T-cell (primary cell): ENCODE measurements at regions not wholly inside any gene's neighbourhood (a gene's known extent, or its start where the extent isn't known, plus 50 kb on each side); places are given as distances from the start of the nearest gene placed in this dataset.

Experiments
- ATAC-seq, 4 experiments: fragments of 200-7000 bp in 3 of 4; fragments of 150-1000 bp in 1 of 4; cut with Tn5 transposase; replicated peaks in 1 of 4; 1 replicate in 3 of 4; 2 replicates in 1 of 4; pipeline ENCODE4 v1.10.0; 2021; ENCODE audit warnings: moderate library complexity in 3 of 4, mild to moderate bottlenecking in 2 of 4, moderate number of reproducible peaks in 1 of 4
- CTCF ChIA-PET, 2 donors: fragments of 300-600 bp; sonication (Branson Sonifier 250); formaldehyde crosslinking; loops; one replicate each; lab custom pipeline; 2022; ENCODE audit warnings: antibody characterized with exemption in 2 of 2; lab: Charles Lee
- POLR2A ChIA-PET, 2 donors: fragments of 300-600 bp; sonication (Branson Sonifier 250); formaldehyde crosslinking; loops; one replicate each; lab custom pipeline; 2022; ENCODE audit warnings: antibody characterized with exemption in 2 of 2; lab: Charles Lee
- DNase-seq, 35 experiments: peaks; one replicate each; pipeline versions ENCODE4 v3.0.0 to v3.0.0-alpha.2; 2013 to 2023
- H3K27ac ChIP-seq: one replicate; pipeline ENCODE4 v1.5.1; 2013; ENCODE audit warnings: low read length
- H3K27me3 ChIP-seq, 2 experiments: replicated peaks in 1 of 2; 1 replicate in 1 of 2; 2 replicates in 1 of 2; pipeline versions ENCODE4 v1.6.1 to v1.7.0; 2013; ENCODE audit warnings: low read length in 1 of 2, mixed read lengths in 1 of 2; ENCODE audit not compliant: control insufficient read depth in 2 of 2, insufficient read depth in 2 of 2; ENCODE audit errors: extremely low read depth in 1 of 2
- H3K36me3 ChIP-seq, 2 donors: 1 replicate in 1 of 2; 2 replicates in 1 of 2; pipeline versions ENCODE4 v1.6.1 to v1.7.0; 2013; ENCODE audit warnings: low read length in 1 of 2; ENCODE audit not compliant: control insufficient read depth in 2 of 2, insufficient read depth in 1 of 2; ENCODE audit errors: extremely low read depth in 1 of 2
- H3K4me1 ChIP-seq, 2 experiments: 1 replicate in 1 of 2; 2 replicates in 1 of 2; pipeline versions ENCODE4 v1.6.1 to v1.7.0; 2013; ENCODE audit warnings: low read length in 2 of 2, mixed read lengths in 1 of 2; ENCODE audit not compliant: insufficient read depth in 2 of 2, control insufficient read depth in 1 of 2; ENCODE audit errors: extremely low read depth in 1 of 2
- H3K4me3 ChIP-seq, 2 donors: 1 replicate in 1 of 2; 2 replicates in 1 of 2; pipeline versions ENCODE4 v1.5.1 to v1.7.0; 2013; ENCODE audit warnings: mild to moderate bottlenecking in 2 of 2, low read length in 1 of 2, moderate library complexity in 1 of 2; ENCODE audit not compliant: control insufficient read depth in 1 of 2; ENCODE audit errors: extremely low read depth in 1 of 2
- H3K9me3 ChIP-seq: 2 replicates; pipeline ENCODE4 v1.7.0; 2013
- H3K27ac Mint-ChIP-seq, 2 donors: one replicate each; pipeline ENCODE4 v1.8.0; 2020 to 2021; ENCODE audit warnings: mild to moderate bottlenecking in 2 of 2, mixed read lengths in 2 of 2
- H3K27me3 Mint-ChIP-seq, 2 donors: one replicate each; pipeline ENCODE4 v1.8.0; 2021 to 2022; ENCODE audit warnings: mixed read lengths in 2 of 2
- H3K36me3 Mint-ChIP-seq: one replicate; pipeline ENCODE4 v1.8.0; 2021; ENCODE audit warnings: mixed read lengths
- H3K4me1 Mint-ChIP-seq, 3 donors: one replicate each; pipeline ENCODE4 v1.8.0; 2020 to 2022; ENCODE audit warnings: mixed read lengths in 3 of 3, mild to moderate bottlenecking in 1 of 3
- H3K4me3 Mint-ChIP-seq, 3 donors: one replicate each; pipeline ENCODE4 v1.8.0; 2020 to 2022; ENCODE audit warnings: mild to moderate bottlenecking in 3 of 3, mixed read lengths in 3 of 3, moderate library complexity in 3 of 3
- H3K9me3 Mint-ChIP-seq, 3 donors: one replicate each; pipeline ENCODE4 v1.8.0; 2020 to 2022; ENCODE audit warnings: mixed read lengths in 3 of 3
- WGBS: methylation state at CpG from one replicate; pipeline ENCODE4 v1.1.5; 2013; ENCODE audit warnings: missing lambda C conversion rate; ENCODE audit not compliant: insufficient coverage; 5-methylcytosine and 5-hydroxymethylcytosine counted together

DNA sequence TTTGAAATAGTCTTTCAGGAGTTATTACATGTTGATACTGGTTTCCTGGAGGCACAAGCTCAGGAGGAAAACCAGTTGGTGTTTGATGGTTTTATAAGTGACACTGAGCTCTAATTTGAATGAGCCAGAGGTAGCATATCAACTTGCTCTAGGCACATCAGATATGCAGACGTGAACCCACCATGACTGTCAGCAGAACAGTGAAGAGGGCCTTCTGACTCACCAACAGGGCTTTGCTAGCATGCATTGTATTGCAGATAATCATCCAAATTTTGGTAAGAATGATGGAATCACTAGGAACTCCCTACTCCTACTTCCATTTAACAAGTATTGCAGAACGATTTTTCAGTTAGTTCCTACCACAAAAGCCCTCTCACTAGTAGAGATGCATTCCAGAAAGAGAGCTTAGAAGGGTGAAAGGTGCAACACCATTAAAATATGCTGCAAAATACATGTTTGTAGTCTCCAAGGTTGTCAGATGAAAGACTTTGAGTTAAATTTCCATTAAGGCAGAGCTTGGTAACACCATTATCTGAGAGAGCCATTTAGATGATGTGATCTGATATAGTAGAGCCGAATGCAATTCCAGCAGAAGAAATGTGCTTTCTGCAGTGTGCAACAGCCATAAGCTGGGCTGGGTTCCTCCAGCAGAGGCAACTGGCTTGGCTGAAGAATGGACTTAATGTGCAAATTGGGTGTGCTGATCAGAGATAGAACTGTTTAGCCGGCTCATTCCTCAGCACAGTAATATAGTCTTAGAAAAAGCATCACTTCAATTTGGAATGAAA lies 968.7 kb upstream of the ADGRB3 start:
- no peak overlapping the region for H3K27ac ChIP-seq
- ChIA-PET CTCF (no interaction called here), POLR2A (no interaction called here)
- H3K4me1 Mint-ChIP-seq: no peaks in the 10 kb centered on the region
- ATAC-seq (no peak), DNase-seq (no peak)
- WGBS: 56% methylated on average over 1 of the region's 4 CpGs
- H3K36me3 Mint-ChIP-seq: no peaks in the 10 kb centered on the region
- H3K4me3 ChIP-seq: no peak overlapping the region
- peaks cover 9 to 13% (median 10%) of the 10 kb centered on the region in 3 donors for H3K9me3 Mint-ChIP-seq
- H3K9me3 ChIP-seq: no peaks in the 10 kb centered on the region
- no peaks in the 10 kb centered on the region for H3K36me3 ChIP-seq
- no peaks in the 10 kb centered on the region for H3K27me3 ChIP-seq
- H3K27ac Mint-ChIP-seq: no peak overlapping the region
- H3K4me3 Mint-ChIP-seq: no peak overlapping the region
- H3K4me1 ChIP-seq: no peaks in the 10 kb centered on the region
- no peaks in the 10 kb centered on the region for H3K27me3 Mint-ChIP-seq

- POLR2A ChIA-PET: no interaction called here
Observed at GRCh38 chr6:67664942-67665341, 970.1 kb upstream of the ADGRB3 start.

GRCh38 chr6:67663105-67663895 lies 971.8 kb upstream of the ADGRB3 start:
- H3K9me3 Mint-ChIP-seq: peaks cover 2 to 14% (median 3%) of the 10 kb centered on the region in 3 donors
- DNase-seq (no peak), ATAC-seq (no peak)
- H3K27me3 ChIP-seq: no peaks in the 10 kb centered on the region
- H3K4me3 ChIP-seq: no peak overlapping the region
- POLR2A ChIA-PET: no interaction called here
- no peaks in the 10 kb centered on the region for H3K36me3 Mint-ChIP-seq
- no peaks in the 10 kb centered on the region for H3K4me1 Mint-ChIP-seq
- no peaks in the 10 kb centered on the region for H3K27me3 Mint-ChIP-seq
- WGBS: 82% methylated on average over 5 of the region's 11 CpGs
- CTCF ChIA-PET: no interaction called here
- no peak overlapping the region for H3K27ac ChIP-seq
- H3K4me3 Mint-ChIP-seq: no peak overlapping the region
- H3K9me3 ChIP-seq: no peaks in the 10 kb centered on the region
- H3K4me1 ChIP-seq: no peaks in the 10 kb centered on the region
- H3K27ac Mint-ChIP-seq: no peak overlapping the region
- no peaks in the 10 kb centered on the region for H3K36me3 ChIP-seq

More at GRCh38 chr6:67664942-67665341, 970.1 kb upstream of the ADGRB3 start:
- Histone ChIP-seq H3K27ac (no peak overlapping the region), H3K27me3 (no peaks in the 10 kb centered on the region), H3K4me1 (no peaks in the 10 kb centered on the region), H3K4me3 (no peak overlapping the region), H3K9me3 (no peaks in the 10 kb centered on the region), H3K36me3 (no peaks in the 10 kb centered on the region)
- 86% methylated on average over 1 of the region's 5 CpGs for WGBS
- H3K27me3 Mint-ChIP-seq: no peaks in the 10 kb centered on the region
- no peak for DNase-seq
- H3K4me3 Mint-ChIP-seq: no peak overlapping the region
- H3K36me3 Mint-ChIP-seq: no peaks in the 10 kb centered on the region
- H3K9me3 Mint-ChIP-seq: peaks cover 2 to 10% (median 3%) of the 10 kb centered on the region in 3 donors
- no peak for ATAC-seq
- no peaks in the 10 kb centered on the region for H3K4me1 Mint-ChIP-seq
- no peak overlapping the region for H3K27ac Mint-ChIP-seq
- CTCF ChIA-PET: no interaction called here

GRCh38 chr6:67653561-67653960 lies 981.5 kb upstream of the ADGRB3 start:
- no peaks in the 10 kb centered on the region for H3K4me1 Mint-ChIP-seq
- no peak overlapping the region for H3K27ac ChIP-seq
- DNase-seq (no peak), ATAC-seq (no peak)
- no CpG with 5 or more reads among the region's 3 CpGs for WGBS
- no peaks in the 10 kb centered on the region for H3K4me1 ChIP-seq
- no peak overlapping the region for H3K4me3 ChIP-seq
- H3K27me3 ChIP-seq: no peaks in the 10 kb centered on the region
- H3K36me3 Mint-ChIP-seq: no peaks in the 10 kb centered on the region
- ChIA-PET POLR2A (no interaction called here), CTCF (no interaction called here)
- H3K9me3 Mint-ChIP-seq: peaks cover 4 to 8% (median 7%) of the 10 kb centered on the region in 3 donors
- no peak overlapping the region for H3K4me3 Mint-ChIP-seq
- H3K36me3 ChIP-seq: no peaks in the 10 kb centered on the region
- no peak overlapping the region for H3K27ac Mint-ChIP-seq
- peaks cover 3% of the 10 kb centered on the region for H3K9me3 ChIP-seq
- no peaks in the 10 kb centered on the region for H3K27me3 Mint-ChIP-seq

DNA sequence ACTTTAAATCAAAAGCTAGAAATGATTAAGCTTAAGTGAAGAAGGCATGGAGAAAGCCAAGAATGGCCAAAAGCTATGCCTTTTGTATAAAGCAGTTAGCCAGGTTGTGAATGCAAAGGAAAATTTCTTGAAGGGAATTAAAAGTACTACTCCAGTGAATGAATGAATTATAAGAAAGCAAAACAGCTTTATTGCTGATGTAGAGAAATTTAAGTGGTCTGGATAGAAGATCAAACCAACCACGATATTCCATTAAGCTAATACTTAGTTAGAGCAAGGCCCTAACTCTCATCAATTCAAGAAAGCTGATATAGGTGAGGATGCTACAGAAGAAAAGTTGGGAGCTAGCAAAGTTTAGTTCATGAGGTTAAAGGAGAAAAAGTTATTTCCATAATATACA lies 988.5 kb upstream of the ADGRB3 start:
- Histone ChIP-seq H3K4me1 (no peaks in the 10 kb centered on the region), H3K27ac (no peak overlapping the region), H3K9me3 (peaks cover 7% of the 10 kb centered on the region), H3K27me3 (no peaks in the 10 kb centered on the region), H3K36me3 (no peaks in the 10 kb centered on the region), H3K4me3 (no peak overlapping the region)
- Mint-ChIP-seq H3K36me3 (no peaks in the 10 kb centered on the region), H3K4me3 (no peak overlapping the region), H3K27ac (no peak overlapping the region), H3K27me3 (no peaks in the 10 kb centered on the region), H3K9me3 (peaks cover 0 to 3% (median 1%) of the 10 kb centered on the region in 3 donors), H3K4me1 (no peaks in the 10 kb centered on the region)
- POLR2A ChIA-PET: no interaction called here
- WGBS: no CpG with 5 or more reads among the region's 1 CpG
- ATAC-seq (no peak), DNase-seq (no peak)
- CTCF ChIA-PET: no interaction called here

- no CpG with 5 or more reads among the region's 1 CpG for WGBS
- CTCF ChIA-PET: no interaction called here
- no peak for ATAC-seq
- H3K36me3 ChIP-seq: no peaks in the 10 kb centered on the region
- POLR2A ChIA-PET: no interaction called here
- no peak overlapping the region for H3K4me3 ChIP-seq
- peaks cover 0 to 3% (median 3%) of the 10 kb centered on the region in 3 donors for H3K9me3 Mint-ChIP-seq
- H3K4me1 ChIP-seq: no peaks in the 10 kb centered on the region
- H3K27ac Mint-ChIP-seq: no peak overlapping the region
- DNase-seq: no peak
- no peaks in the 10 kb centered on the region for H3K27me3 Mint-ChIP-seq
- H3K4me3 Mint-ChIP-seq: no peak overlapping the region
- peaks cover 4% of the 10 kb centered on the region for H3K9me3 ChIP-seq
- no peaks in the 10 kb centered on the region for H3K27me3 ChIP-seq
- H3K36me3 Mint-ChIP-seq: no peaks in the 10 kb centered on the region
- H3K4me1 Mint-ChIP-seq: no peaks in the 10 kb centered on the region
- no peak overlapping the region for H3K27ac ChIP-seq
Observed at GRCh38 chr6:67643281-67643680, 991.8 kb upstream of the ADGRB3 start.
